CD4-positive, CD25-positive, alpha-beta regulatory T cell (primary cell): ENCODE measurements at regions not wholly inside any gene's neighbourhood (a gene's known extent, or its start where the extent isn't known, plus 50 kb on each side); places are given as distances from the start of the nearest gene placed in this dataset.

Experiments
- ATAC-seq, 2 donors: fragments of 150-1000 bp; cut with Tn5 transposase; one replicate each; pipeline ENCODE4 v1.10.0; 2021; ENCODE audit warnings: low read depth in 2 of 2, moderate number of reproducible peaks in 2 of 2, moderate library complexity in 1 of 2
- DNase-seq, 3 donors: peaks; one replicate each; pipeline versions ENCODE4 v3.0.0 to v3.0.0-alpha.2; 2012 to 2022; ENCODE audit warnings: mixed read lengths in 1 of 3
- H3K27ac ChIP-seq: one replicate; pipeline ENCODE4 v1.7.0; 2013; ENCODE audit warnings: mild to moderate bottlenecking, low read length; ENCODE audit not compliant: insufficient read depth, poor library complexity, severe bottlenecking
- H3K27me3 ChIP-seq: one replicate; pipeline ENCODE4 v1.7.0; 2013; ENCODE audit warnings: low read length; ENCODE audit not compliant: control insufficient read depth, insufficient read depth
- H3K36me3 ChIP-seq: one replicate; pipeline ENCODE4 v1.7.0; 2013; ENCODE audit warnings: mild to moderate bottlenecking, low read length, moderate library complexity; ENCODE audit not compliant: control insufficient read depth, insufficient read depth
- H3K4me1 ChIP-seq: 2 replicates; pipeline ENCODE4 v1.7.0; 2013; ENCODE audit warnings: mild to moderate bottlenecking, low read length; ENCODE audit not compliant: insufficient read depth, control insufficient read depth, poor library complexity, severe bottlenecking
- H3K4me3 ChIP-seq: one replicate; pipeline ENCODE4 v1.7.0; 2013; ENCODE audit warnings: low read depth, mild to moderate bottlenecking, low read length, moderate library complexity
- H3K9me3 ChIP-seq, 2 experiments: 1 replicate in 1 of 2; 2 replicates in 1 of 2; pipeline ENCODE4 v1.7.0; 2013; ENCODE audit warnings: low read length in 2 of 2, mild to moderate bottlenecking in 1 of 2, moderate library complexity in 1 of 2; ENCODE audit not compliant: control insufficient read depth in 2 of 2
- H3K27ac Mint-ChIP-seq, 3 donors: one replicate each; pipeline ENCODE4 v1.8.0; 2020 to 2022; ENCODE audit warnings: mild to moderate bottlenecking in 3 of 3, mixed read lengths in 3 of 3, moderate library complexity in 2 of 3
- H3K27me3 Mint-ChIP-seq: one replicate; pipeline ENCODE4 v1.8.0; 2022; ENCODE audit warnings: mild to moderate bottlenecking, mixed read lengths
- H3K36me3 Mint-ChIP-seq: one replicate; pipeline ENCODE4 v1.8.0; 2020; ENCODE audit warnings: mixed read lengths
- H3K4me1 Mint-ChIP-seq, 4 donors: one replicate each; pipeline ENCODE4 v1.8.0; 2020 to 2022; ENCODE audit warnings: mixed read lengths in 4 of 4, mild to moderate bottlenecking in 1 of 4
- H3K4me3 Mint-ChIP-seq, 4 donors: one replicate each; pipeline ENCODE4 v1.8.0; 2020 to 2022; ENCODE audit warnings: mild to moderate bottlenecking in 4 of 4, mixed read lengths in 4 of 4, moderate library complexity in 3 of 4
- H3K9me3 Mint-ChIP-seq, 7 donors: one replicate each; pipeline ENCODE4 v1.8.0; 2020 to 2022; ENCODE audit warnings: mixed read lengths in 7 of 7, mild to moderate bottlenecking in 3 of 7, moderate library complexity in 2 of 7

- DNase-seq (no peak), ATAC-seq (no peak)
- Histone ChIP-seq H3K27me3 (no peaks in the 10 kb centered on the region), H3K9me3 (no peaks in the 10 kb centered on the region), H3K4me3 (no peak overlapping the region), H3K4me1 (no peaks in the 10 kb centered on the region), H3K27ac (no peak overlapping the region), H3K36me3 (no peaks in the 10 kb centered on the region)
- Mint-ChIP-seq H3K4me1 (no peaks in the 10 kb centered on the region), H3K36me3 (no peaks in the 10 kb centered on the region), H3K27ac (no peak overlapping the region), H3K27me3 (peaks cover 19% of the 10 kb centered on the region), H3K4me3 (no peak overlapping the region), H3K9me3 (peaks cover 0 to 4% (median 0%) of the 10 kb centered on the region in 7 donors)
These were observed 50.9 kb upstream of the A1CF start for GRCh38 chr10:50936335-50936734.

GRCh38 chr10:50937230-50937907 is 51.9 kb upstream of the A1CF start:
- no peaks in the 10 kb centered on the region for H3K36me3 Mint-ChIP-seq
- no peak overlapping the region for H3K4me3 Mint-ChIP-seq
- Histone ChIP-seq H3K27ac (no peak overlapping the region), H3K9me3 (no peaks in the 10 kb centered on the region), H3K4me3 (no peak overlapping the region), H3K36me3 (no peaks in the 10 kb centered on the region), H3K27me3 (no peaks in the 10 kb centered on the region), H3K4me1 (no peaks in the 10 kb centered on the region)
- ATAC-seq (no peak), DNase-seq (no peak)
- H3K27ac Mint-ChIP-seq = no peak overlapping the region
- peaks cover 0 to 4% (median 0%) of the 10 kb centered on the region in 7 donors for H3K9me3 Mint-ChIP-seq
- H3K27me3 Mint-ChIP-seq = peaks cover 19% of the 10 kb centered on the region
- no peaks in the 10 kb centered on the region for H3K4me1 Mint-ChIP-seq

DNA sequence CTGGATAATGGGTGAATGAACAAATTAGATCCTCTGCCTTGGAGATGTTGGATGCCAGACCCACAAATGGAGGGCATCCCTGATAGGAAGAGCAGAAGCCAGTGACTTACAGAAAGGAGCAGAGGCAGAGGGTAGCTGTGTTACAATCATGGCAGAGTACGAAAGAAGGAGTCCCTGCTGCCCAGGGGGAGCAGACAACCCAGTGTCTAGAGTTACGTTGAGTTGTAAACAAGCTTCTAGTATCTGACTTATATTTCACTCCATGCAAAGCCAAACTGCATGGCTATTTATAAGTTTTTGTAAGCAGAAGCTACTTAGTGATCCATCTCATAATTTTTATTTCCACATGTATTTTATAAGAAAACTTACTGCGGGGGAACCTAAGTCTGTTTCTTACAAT is 56.2 kb upstream of the A1CF start:
- Mint-ChIP-seq H3K27ac (no peak overlapping the region), H3K36me3 (no peaks in the 10 kb centered on the region), H3K4me1 (no peaks in the 10 kb centered on the region), H3K27me3 (peaks cover 4% of the 10 kb centered on the region), H3K4me3 (no peak overlapping the region), H3K9me3 (peaks cover 0 to 5% (median 0%) of the 10 kb centered on the region in 7 donors)
- Histone ChIP-seq H3K4me3 (no peak overlapping the region), H3K36me3 (no peaks in the 10 kb centered on the region), H3K4me1 (no peaks in the 10 kb centered on the region), H3K9me3 (no peaks in the 10 kb centered on the region), H3K27me3 (no peaks in the 10 kb centered on the region), H3K27ac (no peak overlapping the region)
- ATAC-seq (no peak), DNase-seq (no peak)

GRCh38 chr10:50946991-50947781 is 61.8 kb upstream of the A1CF start:
- H3K36me3 ChIP-seq = no peaks in the 10 kb centered on the region
- Mint-ChIP-seq H3K9me3 (peaks cover 0 to 3% (median 0%) of the 10 kb centered on the region in 7 donors), H3K36me3 (no peaks in the 10 kb centered on the region), H3K4me3 (no peak overlapping the region), H3K4me1 (no peaks in the 10 kb centered on the region), H3K27me3 (peaks cover 5% of the 10 kb centered on the region), H3K27ac (no peak overlapping the region)
- H3K4me1 ChIP-seq = no peaks in the 10 kb centered on the region
- H3K27ac ChIP-seq = no peak overlapping the region
- no peak for ATAC-seq
- no peak overlapping the region for H3K4me3 ChIP-seq
- H3K9me3 ChIP-seq = no peaks in the 10 kb centered on the region
- no peak for DNase-seq
- no peaks in the 10 kb centered on the region for H3K27me3 ChIP-seq

DNA sequence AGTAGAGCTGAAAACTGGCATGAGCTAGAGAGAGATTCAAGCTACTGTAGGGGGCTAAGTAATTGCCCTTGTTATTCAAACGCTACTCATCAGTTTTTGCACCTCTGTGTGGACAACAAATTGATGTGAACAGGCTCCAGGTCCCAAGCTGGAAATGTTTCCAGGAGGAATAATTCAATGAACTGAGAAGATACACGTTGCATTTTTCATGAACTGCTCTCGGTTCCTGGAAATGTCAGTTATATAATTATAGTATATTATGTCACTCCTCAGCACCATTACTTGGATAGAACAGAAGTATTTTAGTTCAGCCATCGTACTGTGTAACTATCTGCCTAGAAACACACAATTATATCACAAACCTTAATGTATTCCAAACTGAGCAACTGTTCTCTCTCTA is 65.9 kb upstream of the A1CF start:
- no peak for ATAC-seq
- Mint-ChIP-seq H3K27ac (no peak overlapping the region), H3K9me3 (peaks cover 0 to 3% (median 0%) of the 10 kb centered on the region in 7 donors)

GRCh38 chr10:50961297-50961696 is 75.9 kb upstream of the A1CF start:
- Mint-ChIP-seq H3K9me3 (peaks cover 0 to 3% (median 0%) of the 10 kb centered on the region in 7 donors), H3K36me3 (no peaks in the 10 kb centered on the region), H3K4me3 (no peak overlapping the region), H3K27ac (no peak overlapping the region), H3K4me1 (no peaks in the 10 kb centered on the region), H3K27me3 (no peaks in the 10 kb centered on the region)
- no peaks in the 10 kb centered on the region for H3K27me3 ChIP-seq
- DNase-seq (no peak), ATAC-seq (no peak)
- H3K4me3 ChIP-seq = no peak overlapping the region
- no peaks in the 10 kb centered on the region for H3K36me3 ChIP-seq
- no peaks in the 10 kb centered on the region for H3K9me3 ChIP-seq
- H3K4me1 ChIP-seq = no peaks in the 10 kb centered on the region
- no peak overlapping the region for H3K27ac ChIP-seq

More for the DNA sequence above, 65.9 kb upstream of the A1CF start:
- no peaks in the 10 kb centered on the region for H3K27me3 ChIP-seq
- no peak for DNase-seq
- no peak overlapping the region for H3K27ac ChIP-seq
- H3K4me3 ChIP-seq = no peak overlapping the region
- Mint-ChIP-seq H3K4me3 (no peak overlapping the region), H3K36me3 (no peaks in the 10 kb centered on the region), H3K4me1 (no peaks in the 10 kb centered on the region), H3K27me3 (peaks cover 5% of the 10 kb centered on the region)
- H3K4me1 ChIP-seq = no peaks in the 10 kb centered on the region
- H3K9me3 ChIP-seq = no peaks in the 10 kb centered on the region
- no peaks in the 10 kb centered on the region for H3K36me3 ChIP-seq

DNA sequence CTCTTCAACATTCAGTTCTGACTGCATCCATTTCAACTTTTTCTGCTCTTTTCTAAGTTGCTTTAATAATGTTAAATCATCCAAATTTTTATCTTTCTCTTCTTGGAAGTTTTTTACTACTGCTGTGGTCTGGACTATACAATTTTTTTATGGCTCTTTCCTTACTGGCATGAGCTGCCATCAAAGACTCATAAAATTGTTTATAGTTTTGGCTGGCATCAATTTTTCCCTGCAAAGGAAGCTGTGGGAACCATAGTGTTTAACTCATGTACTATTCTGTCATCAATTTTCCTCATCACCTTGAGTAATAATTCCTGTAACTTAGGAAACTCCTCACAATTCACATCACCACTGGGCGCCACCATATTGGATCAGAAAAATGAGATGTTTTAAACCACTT is 77.6 kb upstream of the A1CF start:
- Mint-ChIP-seq H3K27me3 (no peaks in the 10 kb centered on the region), H3K4me3 (no peak overlapping the region), H3K36me3 (no peaks in the 10 kb centered on the region), H3K27ac (no peak overlapping the region), H3K4me1 (no peaks in the 10 kb centered on the region), H3K9me3 (peaks cover 0 to 3% (median 0%) of the 10 kb centered on the region in 7 donors)
- Histone ChIP-seq H3K4me1 (no peaks in the 10 kb centered on the region), H3K27ac (no peak overlapping the region), H3K36me3 (no peaks in the 10 kb centered on the region), H3K9me3 (no peaks in the 10 kb centered on the region), H3K4me3 (no peak overlapping the region), H3K27me3 (no peaks in the 10 kb centered on the region)
- DNase-seq (no peak), ATAC-seq (no peak)
